GM23248 (cell line): ENCODE measurements at regions not wholly inside any gene's neighbourhood (a gene's known extent, or its start where the extent isn't known, plus 50 kb on each side); places are given as distances from the start of the nearest gene placed in this dataset.

ENCODE experiments used
- DNase-seq: peaks from one replicate; pipeline ENCODE4 v3.0.0-alpha.2; 2015
- H2AFZ ChIP-seq: fragments of 200-600 bp; sonication (generic); 2 replicates; pipeline ENCODE4 v1.6.1; 2016; ENCODE audit warnings: antibody characterized with exemption
- H3F3A ChIP-seq: fragments of 200-600 bp; sonication (generic); 2 replicates; pipeline ENCODE4 v1.6.1; 2016; ENCODE audit warnings: mild to moderate bottlenecking, antibody characterized with exemption, mixed run types; ENCODE audit not compliant: insufficient read depth
- H3K27ac ChIP-seq: fragments of 200-600 bp; sonication (generic); 2 replicates; pipeline ENCODE4 v1.5.1; 2016; ENCODE audit warnings: mild to moderate bottlenecking
- H3K27me3 ChIP-seq: fragments of 200-600 bp; sonication (generic); replicated peaks from 2 replicates; pipeline ENCODE4 v1.6.1; 2016; ENCODE audit warnings: mild to moderate bottlenecking; ENCODE audit not compliant: insufficient read depth
- H3K36me3 ChIP-seq: fragments of 200-600 bp; sonication (generic); 2 replicates; pipeline ENCODE4 v1.6.1; 2016; ENCODE audit warnings: low read depth, mild to moderate bottlenecking
- H3K4me1 ChIP-seq: fragments of 200-600 bp; sonication (generic); 2 replicates; pipeline ENCODE4 v1.6.1; 2016; ENCODE audit warnings: mild to moderate bottlenecking; ENCODE audit not compliant: insufficient read depth
- H3K4me2 ChIP-seq: fragments of 200-600 bp; sonication (generic); one replicate; pipeline ENCODE4 v1.6.1; 2016; ENCODE audit warnings: mild to moderate bottlenecking; ENCODE audit not compliant: unreplicated experiment
- H3K4me3 ChIP-seq: fragments of 200-600 bp; sonication (generic); 2 replicates; pipeline ENCODE4 v1.5.1; 2016; ENCODE audit warnings: mild to moderate bottlenecking
- H3K79me2 ChIP-seq: fragments of 200-600 bp; sonication (generic); 2 replicates; pipeline ENCODE4 v1.6.1; 2016; ENCODE audit warnings: mild to moderate bottlenecking; ENCODE audit not compliant: insufficient read depth
- H3K9ac ChIP-seq: fragments of 200-600 bp; sonication (generic); 2 replicates; pipeline ENCODE4 v1.6.1; 2016; ENCODE audit warnings: mild to moderate bottlenecking
- H3K9me2 ChIP-seq: fragments of 200-600 bp; sonication (generic); 2 replicates; pipeline ENCODE4 v1.6.1; 2016; ENCODE audit warnings: mixed run types, mild to moderate bottlenecking, moderate library complexity; ENCODE audit not compliant: insufficient read depth
- H3K9me3 ChIP-seq: fragments of 200-600 bp; sonication (generic); one replicate; pipeline ENCODE4 v1.6.1; 2017; ENCODE audit warnings: low read depth
- H4K20me1 ChIP-seq: fragments of 200-600 bp; sonication (generic); 2 replicates; pipeline ENCODE4 v1.6.0; 2016; ENCODE audit not compliant: insufficient read depth
- EZH2 ChIP-seq: fragments of 200-600 bp; sonication (generic); IDR thresholded peaks from 2 replicates; pipeline ENCODE4 v1.6.1; 2018; ENCODE audit warnings: antibody characterized with exemption, mild to moderate bottlenecking; ENCODE audit not compliant: insufficient read depth, poor library complexity, severe bottlenecking
- EZH2phosphoT487 ChIP-seq: fragments of 200-600 bp; sonication (generic); IDR thresholded peaks from 2 replicates; pipeline ENCODE4 v1.6.1; 2018; ENCODE audit warnings: antibody characterized with exemption, moderate library complexity, mild to moderate bottlenecking, low read depth; ENCODE audit not compliant: insufficient read depth
- WGBS, 2 experiments: methylation state at CpG; one replicate each; pipeline ENCODE4 v1.1.6; 2015 to 2017; ENCODE audit warnings: low lambda C conversion rate in 2 of 2, low coverage in 1 of 2; ENCODE audit errors: missing lambda C conversion rate in 2 of 2; 5-methylcytosine and 5-hydroxymethylcytosine counted together
- in situ Hi-C: fragments of 300-500 bp; cut with MboI; formaldehyde crosslinking; loops from 2 replicates; pipeline ENCODE4 v1.15.0; 2020

- no peak overlapping the region for H3K4me2 ChIP-seq
- no peaks in the 10 kb centered on the region for H3K79me2 ChIP-seq
- H4K20me1 ChIP-seq, result no peaks in the 10 kb centered on the region
- H3K9me3 ChIP-seq, result no peaks in the 10 kb centered on the region
- no peak for TF ChIP-seq EZH2
- TF ChIP-seq EZH2phosphoT487, result no peak
- no peak overlapping the region for H2AFZ ChIP-seq
- no peaks in the 10 kb centered on the region for H3K36me3 ChIP-seq
- no peaks in the 10 kb centered on the region for H3K4me1 ChIP-seq
- H3K9ac ChIP-seq, result no peak overlapping the region
- DNase-seq, result no peak
- H3K4me3 ChIP-seq, result no peak overlapping the region
- H3K27ac ChIP-seq, result no peak overlapping the region
- no peaks in the 10 kb centered on the region for H3K9me2 ChIP-seq
- in situ Hi-C loops, result no loop called here
- no peaks in the 10 kb centered on the region for H3K27me3 ChIP-seq
- H3F3A ChIP-seq, result no peaks in the 10 kb centered on the region
- WGBS, 2 experiments, result 0% methylated on average over 1 of the region's 1 CpG
These were observed 252.9 kb upstream of the NRSN1 start for GRCh38 chr6:23873161-23873560.

- WGBS, 2 experiments, result 0% methylated on average over 1 of the region's 1 CpG
- TF ChIP-seq EZH2phosphoT487 (no peak), EZH2 (no peak)
These were observed 251.0 kb upstream of the NRSN1 start for GRCh38 chr6:23875006-23875405.

GRCh38 chr6:23879816-23880215, 246.2 kb upstream of the NRSN1 start:
- no peak overlapping the region for H2AFZ ChIP-seq
- H3K36me3 ChIP-seq, result no peaks in the 10 kb centered on the region
- H4K20me1 ChIP-seq, result no peaks in the 10 kb centered on the region
- H3K9ac ChIP-seq, result no peak overlapping the region
- no peaks in the 10 kb centered on the region for H3K9me2 ChIP-seq
- DNase-seq, result no peak
- WGBS, 2 experiments, result 49 to 53% methylated on average over 3 of the region's 3 CpGs
- no peaks in the 10 kb centered on the region for H3K79me2 ChIP-seq
- TF ChIP-seq EZH2phosphoT487, result no peak
- TF ChIP-seq EZH2, result no peak
- no peaks in the 10 kb centered on the region for H3K9me3 ChIP-seq
- H3K27ac ChIP-seq, result no peak overlapping the region
- no peak overlapping the region for H3K4me2 ChIP-seq
- in situ Hi-C loops, result no loop called here
- H3F3A ChIP-seq, result no peaks in the 10 kb centered on the region
- H3K4me1 ChIP-seq, result no peaks in the 10 kb centered on the region
- H3K27me3 ChIP-seq, result no peaks in the 10 kb centered on the region
- no peak overlapping the region for H3K4me3 ChIP-seq

More at GRCh38 chr6:23875006-23875405, 251.0 kb upstream of the NRSN1 start:
- H3K27me3 ChIP-seq, result no peaks in the 10 kb centered on the region
- H3K79me2 ChIP-seq, result no peaks in the 10 kb centered on the region
- H3K9ac ChIP-seq, result no peak overlapping the region
- no peaks in the 10 kb centered on the region for H3K36me3 ChIP-seq
- H3K27ac ChIP-seq, result no peak overlapping the region
- H3K4me2 ChIP-seq, result no peak overlapping the region
- no peak overlapping the region for H3K4me3 ChIP-seq
- H3K9me3 ChIP-seq, result no peaks in the 10 kb centered on the region
- no peaks in the 10 kb centered on the region for H3K9me2 ChIP-seq
- H4K20me1 ChIP-seq, result no peaks in the 10 kb centered on the region
- no peak overlapping the region for H2AFZ ChIP-seq
- no peak for DNase-seq
- in situ Hi-C loops, result no loop called here
- H3K4me1 ChIP-seq, result no peaks in the 10 kb centered on the region
- no peaks in the 10 kb centered on the region for H3F3A ChIP-seq

GRCh38 chr6:23890543-23891227, 235.3 kb upstream of the NRSN1 start:
- Histone ChIP-seq H4K20me1 (no peaks in the 10 kb centered on the region), H3K36me3 (no peaks in the 10 kb centered on the region), H3K9me3 (no peaks in the 10 kb centered on the region), H3K4me2 (peak overlapping the region; percentile 60), H3F3A (no peaks in the 10 kb centered on the region), H3K9me2 (no peaks in the 10 kb centered on the region), H3K27ac (peak overlapping the region; percentile 43; the same call in 1 of the 2 replicates), H3K4me1 (0 out of 2 replicates have a peak, but pooled peaks cover 8% of the 10 kb centered on the region), H3K9ac (no peak overlapping the region), H3K4me3 (peak overlapping the region; percentile 35; the same call in 1 of the 2 replicates), H2AFZ (0 out of 2 replicates have a peak overlapping the region, but pooled peaks have one; percentile 10), H3K79me2 (no peaks in the 10 kb centered on the region), H3K27me3 (no peaks in the 10 kb centered on the region)
- TF ChIP-seq EZH2, result no peak
- no peak for TF ChIP-seq EZH2phosphoT487
- DNase-seq, result peak; percentile 52
- in situ Hi-C loops, result no loop called here
- WGBS, 2 experiments, result 0 to 1% methylated on average over 3 of the region's 3 CpGs
